Stomach (tissue), 8 donors: ENCODE measurements at regions not wholly inside any gene's neighbourhood (a gene's known extent, or its start where the extent isn't known, plus 50 kb on each side); places are given as distances from the start of the nearest gene placed in this dataset.

Experiments used
- DNase-seq, 2 donors: peaks; one replicate each; pipeline versions ENCODE4 v3.0.0 to v3.0.0-alpha.2; 2013 to 2019
- H3K27ac ChIP-seq, 5 donors: fragments of 200-600 bp in 4 of 5; sonication (generic) in 4 of 5; one replicate each; pipeline ENCODE4 v1.5.1; 2013 to 2019; ENCODE audit warnings: mild to moderate bottlenecking in 1 of 5, moderate library complexity in 1 of 5
- H3K27me3 ChIP-seq, 3 donors: fragments of 200-600 bp; sonication (generic); one replicate each; pipeline ENCODE4 v1.5.1; 2017 to 2019; ENCODE audit warnings: mixed run types in 1 of 3
- H3K36me3 ChIP-seq, 4 donors: fragments of 200-600 bp; sonication (generic); 1 replicate in 3 of 4; 2 replicates in 1 of 4; pipeline ENCODE4 v1.5.1; 2016 to 2019
- H3K4me1 ChIP-seq, 4 donors: fragments of 200-600 bp; sonication (generic); one replicate each; pipeline ENCODE4 v1.5.1; 2016 to 2019
- H3K4me3 ChIP-seq, 4 donors: fragments of 200-600 bp; sonication (generic) in 3 of 4; one replicate each; pipeline ENCODE4 v1.5.1; 2016 to 2019; ENCODE audit warnings: mild to moderate bottlenecking in 1 of 4
- H3K9me3 ChIP-seq, 4 donors: fragments of 200-600 bp; sonication (generic); one replicate each; pipeline ENCODE4 v1.5.1; 2016 to 2019
- EP300 ChIP-seq: sonication (generic); formaldehyde crosslinking; IDR thresholded peaks from one replicate; pipeline ENCODE4 v1.6.1; 2017; ENCODE audit warnings: antibody characterized with exemption
- POLR2A ChIP-seq, 4 donors: fragments of 450-650 bp; IDR thresholded peaks; one replicate each; pipeline ENCODE4 v1.6.1; 2016; ENCODE audit warnings: antibody characterized with exemption in 4 of 4, control low read depth in 2 of 4, mild to moderate bottlenecking in 1 of 4, moderate library complexity in 1 of 4
- POLR2AphosphoS5 ChIP-seq, 3 donors: sonication (generic); formaldehyde crosslinking; IDR thresholded peaks; one replicate each; pipeline ENCODE4 v1.6.1; 2016; ENCODE audit warnings: antibody characterized with exemption in 3 of 3
- WGBS, 5 donors: extraction: QIAGEN DNeasy Blood & Tissue Kit in 3 of 5; methylation state at CpG; one replicate each; pipeline versions ENCODE4 v1.1.5 to v1.1.7; 2013 to 2018; 5-methylcytosine and 5-hydroxymethylcytosine counted together
- intact Hi-C: fragments of 100-400 bp; cut with DNase I; formaldehyde crosslinking; loops from one replicate; pipeline ENCODE4 v1.15.1; 2023; ENCODE audit warnings: low total_unique reads
- TF ChIP-seq, protein P1 (sequence below), 7 experiments: fragments of 450-650 bp in 4 of 7; fragments of 200-600 bp in 3 of 7; sonication (generic) in 3 of 7; IDR thresholded peaks; one replicate each; pipeline ENCODE4 v1.5.1; 2016 to 2019; ENCODE audit warnings: antibody characterized with exemption in 7 of 7, control low read depth in 2 of 7, mild to moderate bottlenecking in 1 of 7
- donor health status: healthy with polysubstance abuse.
- donor health status: Bipolar disorder and iron deficiency.
- donor health status: healthy.

GRCh38 chr9:89985068-89985467 is 380.3 kb downstream of the GADD45G start:
- Histone ChIP-seq H3K4me3 (no peak overlapping the region), H3K4me1 (peaks cover 0 to 5% (median 1%) of the 10 kb centered on the region in 4 donors), H3K27me3 (no peaks in the 10 kb centered on the region), H3K36me3 (no peaks in the 10 kb centered on the region), H3K27ac (no peak overlapping the region), H3K9me3 (no peaks in the 10 kb centered on the region)
- TF ChIP-seq, protein P1, sequence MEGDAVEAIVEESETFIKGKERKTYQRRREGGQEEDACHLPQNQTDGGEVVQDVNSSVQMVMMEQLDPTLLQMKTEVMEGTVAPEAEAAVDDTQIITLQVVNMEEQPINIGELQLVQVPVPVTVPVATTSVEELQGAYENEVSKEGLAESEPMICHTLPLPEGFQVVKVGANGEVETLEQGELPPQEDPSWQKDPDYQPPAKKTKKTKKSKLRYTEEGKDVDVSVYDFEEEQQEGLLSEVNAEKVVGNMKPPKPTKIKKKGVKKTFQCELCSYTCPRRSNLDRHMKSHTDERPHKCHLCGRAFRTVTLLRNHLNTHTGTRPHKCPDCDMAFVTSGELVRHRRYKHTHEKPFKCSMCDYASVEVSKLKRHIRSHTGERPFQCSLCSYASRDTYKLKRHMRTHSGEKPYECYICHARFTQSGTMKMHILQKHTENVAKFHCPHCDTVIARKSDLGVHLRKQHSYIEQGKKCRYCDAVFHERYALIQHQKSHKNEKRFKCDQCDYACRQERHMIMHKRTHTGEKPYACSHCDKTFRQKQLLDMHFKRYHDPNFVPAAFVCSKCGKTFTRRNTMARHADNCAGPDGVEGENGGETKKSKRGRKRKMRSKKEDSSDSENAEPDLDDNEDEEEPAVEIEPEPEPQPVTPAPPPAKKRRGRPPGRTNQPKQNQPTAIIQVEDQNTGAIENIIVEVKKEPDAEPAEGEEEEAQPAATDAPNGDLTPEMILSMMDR (IDR thresholded peaks at IDR 0.05), result no peak
- TF ChIP-seq POLR2AphosphoS5 (IDR thresholded peaks at IDR 0.05) (no peak), POLR2A (IDR thresholded peaks at IDR 0.05) (no peak), EP300 (no peak)
- intact Hi-C loops, result no loop called here
- WGBS, 5 donors, result 86 to 100% (median 91%) methylated on average over 1 to 2 of the region's 2 CpGs
- DNase-seq, result no peak

DNA sequence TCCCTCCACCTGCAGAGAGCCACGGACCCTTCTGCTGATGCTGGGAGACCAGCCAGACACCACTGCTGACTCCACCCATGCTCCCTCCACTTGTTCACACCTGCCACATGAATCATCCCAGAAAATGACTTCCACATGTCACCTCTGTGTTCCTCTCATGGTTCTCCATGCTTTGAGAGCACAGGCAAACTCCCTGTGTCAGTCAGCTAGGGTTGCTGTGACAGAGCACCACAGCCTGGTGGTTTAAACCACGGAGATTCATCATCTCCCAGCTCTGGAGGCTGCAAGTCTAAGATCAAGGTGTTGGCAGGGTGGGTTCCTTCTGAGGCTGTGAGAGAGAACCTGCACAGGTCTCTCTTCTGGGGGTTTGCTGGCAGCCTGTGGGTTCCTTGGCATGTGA is 381.4 kb downstream of the GADD45G start:
- H3K36me3 ChIP-seq, result no peaks in the 10 kb centered on the region
- TF ChIP-seq EP300 (no peak), POLR2AphosphoS5 (IDR thresholded peaks at IDR 0.05) (no peak), POLR2A (IDR thresholded peaks at IDR 0.05) (no peak)
- TF ChIP-seq, protein P1 (IDR thresholded peaks at IDR 0.05), result no peak
- H3K27ac ChIP-seq, result no peak overlapping the region
- DNase-seq, result no peak
- no peak overlapping the region for H3K4me3 ChIP-seq
- H3K9me3 ChIP-seq, result no peaks in the 10 kb centered on the region
- intact Hi-C loops, result no loop called here
- WGBS, 5 donors, result 82 to 91% (median 87%) methylated on average over 2 of the region's 2 CpGs
- no peaks in the 10 kb centered on the region for H3K27me3 ChIP-seq
- peaks cover 2 to 9% (median 7%) of the 10 kb centered on the region in 4 donors for H3K4me1 ChIP-seq

DNA sequence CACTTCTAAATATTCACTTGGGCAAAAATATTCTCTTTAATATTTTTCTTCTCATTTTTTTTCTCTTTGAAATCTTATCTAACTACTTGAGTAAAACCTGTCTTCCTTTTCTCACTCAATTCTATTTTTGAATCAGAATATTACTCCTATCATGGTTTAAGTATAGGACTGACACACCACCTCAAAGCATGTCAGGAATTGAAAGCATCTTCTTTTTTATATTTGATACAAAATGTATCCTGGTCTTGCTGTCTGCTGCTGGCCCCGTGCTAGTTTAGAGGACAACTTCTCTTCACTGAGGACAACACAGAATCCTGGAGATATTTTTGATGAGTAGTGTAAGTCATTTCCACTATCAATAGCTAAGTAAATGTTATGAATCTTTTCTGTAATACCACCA is 383.6 kb downstream of the GADD45G start:
- Histone ChIP-seq H3K4me3 (no peak overlapping the region), H3K36me3 (no peaks in the 10 kb centered on the region), H3K4me1 (peaks cover 6 to 26% (median 19%) of the 10 kb centered on the region in 4 donors), H3K27me3 (no peaks in the 10 kb centered on the region), H3K27ac (no peak overlapping the region), H3K9me3 (no peaks in the 10 kb centered on the region)
- 64 to 95% (median 86%) methylated on average over 1 of the region's 1 CpG for WGBS, 5 donors
- DNase-seq, result no peak
- intact Hi-C loops, result no loop called here
- TF ChIP-seq POLR2AphosphoS5 (IDR thresholded peaks at IDR 0.05) (no peak), POLR2A (IDR thresholded peaks at IDR 0.05) (no peak), EP300 (no peak)
- TF ChIP-seq, protein P1 (IDR thresholded peaks at IDR 0.05), result no peak

- no peaks in the 10 kb centered on the region for H3K9me3 ChIP-seq
- intact Hi-C loops, result no loop called here
- no peak overlapping the region for H3K4me3 ChIP-seq
- peaks cover 6 to 46% (median 35%) of the 10 kb centered on the region in 4 donors for H3K4me1 ChIP-seq
- peak in 1 of 3 donors; percentile 15 for TF ChIP-seq POLR2AphosphoS5 (IDR thresholded peaks at IDR 0.05)
- TF ChIP-seq EP300, result no peak
- H3K36me3 ChIP-seq, result no peaks in the 10 kb centered on the region
- H3K27me3 ChIP-seq, result no peaks in the 10 kb centered on the region
- 41 to 65% (median 52%) methylated on average over 7 of the region's 7 CpGs for WGBS, 5 donors
- DNase-seq, result peak in 1 of 2 donors; percentile 58
- peak overlapping the region; percentile 29 to 63 (median 52) for H3K27ac ChIP-seq
Measured at GRCh38 chr9:89991204-89991790, 386.5 kb downstream of the GADD45G start.
